ENCODE measurements at regions not wholly inside any gene's neighbourhood (a gene's known extent, or its start where the extent isn't known, plus 50 kb on each side); places are given as distances from the start of the nearest gene placed in this dataset.

DNA sequence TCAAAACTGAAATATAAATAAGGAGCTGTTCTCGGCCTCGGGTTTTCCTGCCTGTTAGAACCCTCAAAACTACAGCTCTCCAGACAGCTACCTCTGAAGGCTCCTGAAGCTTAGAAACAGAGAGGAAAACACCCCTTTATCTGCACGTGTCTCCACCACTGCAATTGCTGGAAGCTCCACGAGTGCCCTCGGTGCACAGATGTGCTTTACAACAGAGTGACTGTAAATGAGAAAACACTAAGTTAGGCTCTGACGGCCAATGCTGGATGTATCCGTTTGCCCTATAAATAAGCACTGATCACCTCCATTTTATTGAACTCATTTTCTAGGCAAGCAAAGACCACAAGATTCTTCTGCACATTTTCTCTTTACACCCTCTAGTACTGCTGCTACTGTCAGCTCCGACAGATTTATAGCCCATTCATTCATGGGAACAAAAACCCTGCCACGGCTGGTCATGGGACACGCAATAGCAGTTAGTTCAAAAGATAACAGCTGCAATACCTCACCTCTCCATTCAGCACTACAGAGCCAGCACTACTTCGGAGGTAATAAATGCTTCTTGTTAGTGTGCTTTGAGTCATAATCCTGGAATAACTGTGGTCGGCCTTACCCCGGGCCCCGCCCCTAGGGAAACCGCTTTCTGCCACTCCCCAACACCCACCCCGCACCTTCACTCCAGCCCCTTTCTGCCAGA is 241.1 kb upstream of the ZNF507 start:
- H3K27ac Mint-ChIP-seq = peak overlapping the region; percentile 46
- H3K9me3 Mint-ChIP-seq (ENCODE audit: low read depth) = peaks cover 15% of the 10 kb centered on the region
- H3K27me3 Mint-ChIP-seq = no peaks in the 10 kb centered on the region
- peak overlapping the region; percentile 0 for H3K4me3 Mint-ChIP-seq (ENCODE audit: low read depth)
- H3K4me1 Mint-ChIP-seq (ENCODE audit: low read depth) = peaks cover 31% of the 10 kb centered on the region
- peaks cover 9% of the 10 kb centered on the region for H3K36me3 Mint-ChIP-seq (ENCODE audit: insufficient read depth)
- DNase-seq (ENCODE audit: low spot score, unreplicated experiment) = peak; percentile 18
- TF ChIP-seq, protein P1, sequence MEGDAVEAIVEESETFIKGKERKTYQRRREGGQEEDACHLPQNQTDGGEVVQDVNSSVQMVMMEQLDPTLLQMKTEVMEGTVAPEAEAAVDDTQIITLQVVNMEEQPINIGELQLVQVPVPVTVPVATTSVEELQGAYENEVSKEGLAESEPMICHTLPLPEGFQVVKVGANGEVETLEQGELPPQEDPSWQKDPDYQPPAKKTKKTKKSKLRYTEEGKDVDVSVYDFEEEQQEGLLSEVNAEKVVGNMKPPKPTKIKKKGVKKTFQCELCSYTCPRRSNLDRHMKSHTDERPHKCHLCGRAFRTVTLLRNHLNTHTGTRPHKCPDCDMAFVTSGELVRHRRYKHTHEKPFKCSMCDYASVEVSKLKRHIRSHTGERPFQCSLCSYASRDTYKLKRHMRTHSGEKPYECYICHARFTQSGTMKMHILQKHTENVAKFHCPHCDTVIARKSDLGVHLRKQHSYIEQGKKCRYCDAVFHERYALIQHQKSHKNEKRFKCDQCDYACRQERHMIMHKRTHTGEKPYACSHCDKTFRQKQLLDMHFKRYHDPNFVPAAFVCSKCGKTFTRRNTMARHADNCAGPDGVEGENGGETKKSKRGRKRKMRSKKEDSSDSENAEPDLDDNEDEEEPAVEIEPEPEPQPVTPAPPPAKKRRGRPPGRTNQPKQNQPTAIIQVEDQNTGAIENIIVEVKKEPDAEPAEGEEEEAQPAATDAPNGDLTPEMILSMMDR (IDR thresholded peaks at IDR 0.05; ENCODE audit: unreplicated experiment) = peak; percentile 49

DNA sequence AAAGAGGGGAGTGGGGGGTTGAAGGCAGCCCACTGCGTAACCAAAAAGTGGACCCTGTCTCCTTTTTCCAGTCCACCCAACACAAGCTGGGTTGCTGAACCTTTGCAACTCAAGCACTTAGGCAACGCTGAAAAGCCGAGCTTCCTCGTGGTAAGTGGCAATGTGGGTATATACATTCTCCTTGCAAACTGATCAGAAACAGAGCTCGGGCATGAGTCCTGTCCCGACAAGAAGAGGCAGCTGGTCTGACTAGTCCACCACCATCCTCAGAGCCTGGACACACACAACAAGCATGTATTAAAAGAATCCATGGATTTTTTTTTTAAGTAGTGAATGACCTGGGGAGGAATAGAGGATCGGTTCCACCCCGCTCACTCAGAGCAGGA is 240.6 kb upstream of the ZNF507 start:
- Mint-ChIP-seq H3K27me3 (no peaks in the 10 kb centered on the region), H3K4me1 (ENCODE audit: low read depth) (peaks cover 31% of the 10 kb centered on the region), H3K4me3 (ENCODE audit: low read depth) (no peak overlapping the region), H3K9me3 (ENCODE audit: low read depth) (peaks cover 13% of the 10 kb centered on the region), H3K36me3 (ENCODE audit: insufficient read depth) (peaks cover 7% of the 10 kb centered on the region), H3K27ac (peak overlapping the region; percentile 46)
- no peak for DNase-seq (ENCODE audit: low spot score, unreplicated experiment)
- TF ChIP-seq, protein P1 (IDR thresholded peaks at IDR 0.05; ENCODE audit: unreplicated experiment) = peak; percentile 4

DNA sequence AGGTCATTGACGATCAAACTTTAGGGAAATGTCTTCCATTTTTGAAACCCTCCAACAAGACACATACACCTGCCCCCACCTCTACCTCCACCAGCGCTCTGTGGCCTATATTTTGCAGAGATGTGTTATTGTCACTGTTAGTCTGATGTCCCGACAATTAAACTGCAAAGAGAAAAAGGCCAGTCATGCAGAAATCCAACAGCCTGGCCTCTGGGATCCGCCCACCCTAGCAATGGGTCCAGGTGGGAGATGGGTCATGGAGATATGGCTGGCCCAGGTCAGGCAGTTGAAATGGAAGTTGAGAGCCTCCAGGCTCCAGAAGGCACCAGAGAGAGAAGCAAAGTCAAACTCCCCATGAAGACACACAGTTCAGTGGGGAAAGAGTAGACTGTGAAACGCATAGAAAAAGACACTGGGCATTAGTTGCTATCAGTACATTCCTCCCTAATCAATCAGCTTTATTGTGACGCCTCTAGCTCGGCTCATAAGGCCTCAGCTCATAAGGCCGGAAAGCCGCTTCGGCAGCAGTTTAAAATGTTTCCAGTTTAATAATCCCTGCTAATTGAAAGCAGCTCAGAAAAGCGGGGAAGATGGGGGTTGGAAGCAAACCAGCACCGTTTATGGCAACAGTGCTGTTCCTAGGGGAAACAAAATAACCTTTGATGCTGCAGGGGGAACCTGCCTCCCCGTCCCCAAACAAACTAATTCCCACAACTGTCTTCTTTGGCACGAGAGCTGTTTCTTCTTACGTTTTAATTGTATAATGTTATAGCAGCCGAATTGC is 239.7 kb upstream of the ZNF507 start:
- H3K27me3 Mint-ChIP-seq = no peaks in the 10 kb centered on the region
- peak overlapping the region; percentile 67 for H3K27ac Mint-ChIP-seq
- DNase-seq (ENCODE audit: low spot score, unreplicated experiment) = no peak
- TF ChIP-seq, protein P1 (IDR thresholded peaks at IDR 0.05; ENCODE audit: unreplicated experiment) = no peak
- no peak overlapping the region for H3K4me3 Mint-ChIP-seq (ENCODE audit: low read depth)
- H3K9me3 Mint-ChIP-seq (ENCODE audit: low read depth) = peaks cover 5% of the 10 kb centered on the region
- peaks cover 31% of the 10 kb centered on the region for H3K4me1 Mint-ChIP-seq (ENCODE audit: low read depth)
- H3K36me3 Mint-ChIP-seq (ENCODE audit: insufficient read depth) = peaks cover 2% of the 10 kb centered on the region

DNA sequence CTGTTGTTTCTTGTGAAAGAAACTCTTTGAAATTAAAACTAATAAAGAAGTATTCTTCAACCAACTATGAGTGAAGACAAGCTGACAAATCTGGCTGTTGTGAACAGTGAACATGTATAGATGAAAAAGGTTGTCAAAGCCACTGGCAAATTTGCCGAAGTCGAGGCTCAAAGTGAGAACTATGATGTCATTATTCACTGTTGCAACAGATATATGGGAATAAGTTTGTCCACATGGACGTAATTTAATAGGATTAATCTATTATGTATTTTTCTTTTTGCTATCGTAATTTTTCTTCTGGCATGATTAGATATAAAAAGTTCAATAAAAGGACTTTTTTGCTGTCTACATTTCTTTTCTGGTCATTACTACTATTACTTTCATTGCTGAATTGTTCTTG is 223.2 kb upstream of the ZNF507 start:
- peaks cover 13% of the 10 kb centered on the region for H3K9me3 Mint-ChIP-seq (ENCODE audit: low read depth)
- no peaks in the 10 kb centered on the region for H3K27me3 Mint-ChIP-seq
- H3K36me3 Mint-ChIP-seq (ENCODE audit: insufficient read depth) = no peaks in the 10 kb centered on the region
- DNase-seq (ENCODE audit: low spot score, unreplicated experiment) = no peak
- no peak overlapping the region for H3K4me3 Mint-ChIP-seq (ENCODE audit: low read depth)
- TF ChIP-seq, protein P1 (IDR thresholded peaks at IDR 0.05; ENCODE audit: unreplicated experiment) = no peak
- H3K27ac Mint-ChIP-seq = no peak overlapping the region
- H3K4me1 Mint-ChIP-seq (ENCODE audit: low read depth) = no peaks in the 10 kb centered on the region

DNA sequence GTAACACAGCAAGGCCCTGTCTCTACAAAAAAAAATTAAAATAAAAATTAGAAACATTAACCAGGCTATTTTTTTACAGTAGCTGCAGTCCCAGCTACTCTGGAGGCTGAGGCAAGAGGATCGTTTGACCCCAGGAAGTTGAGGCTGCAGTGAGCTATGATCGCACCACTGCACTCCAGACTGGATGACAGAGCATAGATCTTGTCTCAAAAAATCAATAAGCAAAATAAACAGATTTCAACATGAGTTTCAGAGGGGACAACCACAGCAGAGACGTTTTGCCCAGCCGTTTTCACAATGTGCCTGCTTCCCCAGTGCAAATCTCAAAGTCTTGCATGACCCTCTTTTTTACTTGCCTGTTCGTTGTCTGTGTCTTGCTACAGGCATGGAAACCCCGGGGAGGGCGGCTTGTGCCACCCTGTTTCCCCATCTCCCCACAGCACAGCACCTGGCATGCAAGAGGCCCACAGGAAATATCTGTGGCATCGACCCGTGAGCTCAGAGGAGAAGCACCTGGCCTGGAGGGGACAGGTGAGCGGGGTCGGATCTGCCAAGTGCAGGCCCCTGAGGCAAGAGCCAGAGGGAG is 222.0 kb upstream of the ZNF507 start:
- no peak overlapping the region for H3K4me3 Mint-ChIP-seq (ENCODE audit: low read depth)
- no peaks in the 10 kb centered on the region for H3K4me1 Mint-ChIP-seq (ENCODE audit: low read depth)
- H3K27ac Mint-ChIP-seq = no peak overlapping the region
- TF ChIP-seq, protein P1 (IDR thresholded peaks at IDR 0.05; ENCODE audit: unreplicated experiment) = no peak
- peaks cover 3% of the 10 kb centered on the region for H3K9me3 Mint-ChIP-seq (ENCODE audit: low read depth)
- no peak for DNase-seq (ENCODE audit: low spot score, unreplicated experiment)
- H3K36me3 Mint-ChIP-seq (ENCODE audit: insufficient read depth) = no peaks in the 10 kb centered on the region
- H3K27me3 Mint-ChIP-seq = no peaks in the 10 kb centered on the region
